H1 (cell line): ENCODE measurements at regions not wholly inside any gene's neighbourhood (a gene's known extent, or its start where the extent isn't known, plus 50 kb on each side); places are given as distances from the start of the nearest gene placed in this dataset.

Experiments used
- CTCF ChIA-PET: fragments of 300-600 bp; sonication (Branson Sonifier 250); formaldehyde crosslinking; loops from one replicate; lab custom pipeline; 2021; ENCODE audit not compliant: partially characterized antibody; lab: Charles Lee
- POLR2A ChIA-PET: fragments of 300-600 bp; sonication (Branson Sonifier 250); formaldehyde crosslinking; loops from one replicate; lab custom pipeline; 2021; ENCODE audit warnings: inconsistent platforms; ENCODE audit not compliant: partially characterized antibody; lab: Charles Lee
- DNase-seq, 2 experiments: peaks; one replicate each; pipeline versions ENCODE4 v3.0.0 to v3.0.0-alpha.2; 2010 to 2022; ENCODE audit warnings: low spot score in 2 of 2, low read depth in 1 of 2, mixed read lengths in 1 of 2
- FAIRE-seq: peaks from 2 replicates; lab custom pipeline; 2011; peaks lifted over from hg19 to GRCh38; lab: Jason Lieb, UNC
- H2AFZ ChIP-seq: 2 replicates; pipeline ENCODE4 v1.8.1; 2012; ENCODE audit warnings: low read length, inconsistent platforms
- H2AK5ac ChIP-seq: 2 replicates; pipeline ENCODE4 v1.6.1; 2013; ENCODE audit warnings: low read depth, low read length
- H2BK120ac ChIP-seq: replicated peaks from 2 replicates; pipeline ENCODE3; 2013; ENCODE audit warnings: low read depth, low read length, inconsistent platforms
- H2BK12ac ChIP-seq: 2 replicates; pipeline ENCODE4 v1.6.1; 2013; ENCODE audit warnings: low read depth, low read length
- H2BK15ac ChIP-seq: 2 replicates; pipeline ENCODE4 v1.6.1; 2013; ENCODE audit warnings: low read length
- H2BK20ac ChIP-seq: 2 replicates; pipeline ENCODE4 v1.6.1; 2013; ENCODE audit warnings: low read length
- H2BK5ac ChIP-seq: 2 replicates; pipeline ENCODE4 v1.6.1; 2013; ENCODE audit warnings: low read depth, low read length
- H3K14ac ChIP-seq: 2 replicates; pipeline ENCODE4 v1.6.1; 2013; ENCODE audit warnings: inconsistent platforms; ENCODE audit not compliant: insufficient read length
- H3K18ac ChIP-seq: 2 replicates; pipeline ENCODE4 v1.6.1; 2013; ENCODE audit warnings: low read length; ENCODE audit errors: extremely low read depth
- H3K23ac ChIP-seq: 2 replicates; pipeline ENCODE4 v1.6.1; 2013; ENCODE audit warnings: inconsistent platforms; ENCODE audit not compliant: insufficient read length
- H3K23me2 ChIP-seq: 2 replicates; pipeline ENCODE4 v1.6.1; 2013; ENCODE audit warnings: low read depth, low read length
- H3K27ac ChIP-seq: 2 replicates; pipeline ENCODE4 v1.6.1; 2011; ENCODE audit warnings: low read depth, low read length, inconsistent platforms
- H3K27me3 ChIP-seq, 4 experiments: replicated peaks in 1 of 4; 1 replicate in 1 of 4; 2 replicates in 3 of 4; pipeline versions ENCODE4 v1.6.1 to v1.8.1; 2011 to 2013; ENCODE audit warnings: low read length in 3 of 4, mild to moderate bottlenecking in 3 of 4, inconsistent platforms in 2 of 4, mixed read lengths in 2 of 4, moderate library complexity in 1 of 4; ENCODE audit not compliant: control insufficient read depth in 3 of 4, insufficient read depth in 3 of 4; ENCODE audit errors: extremely low read depth in 1 of 4
- H3K36me3 ChIP-seq, 4 experiments: 2 replicates each; pipeline versions ENCODE4 v1.6.1 to v1.8.1; 2011 to 2013; ENCODE audit warnings: mild to moderate bottlenecking in 4 of 4, low read length in 3 of 4, moderate library complexity in 2 of 4, control low read depth in 1 of 4, inconsistent platforms in 1 of 4; ENCODE audit not compliant: insufficient read depth in 4 of 4, control insufficient read depth in 2 of 4
- H3K4ac ChIP-seq: replicated peaks from 2 replicates; pipeline ENCODE3; 2013; ENCODE audit warnings: low read length, low read depth, mixed read lengths, inconsistent platforms; ENCODE audit not compliant: insufficient read length
- H3K4me1 ChIP-seq, 4 experiments: replicated peaks in 1 of 4; 1 replicate in 1 of 4; 2 replicates in 3 of 4; pipeline versions ENCODE4 v1.6.1 to v1.8.1; 2011 to 2013; ENCODE audit warnings: low read length in 3 of 4, inconsistent platforms in 2 of 4, mixed read lengths in 1 of 4; ENCODE audit not compliant: insufficient read depth in 4 of 4, control insufficient read depth in 3 of 4
- H3K4me2 ChIP-seq, 2 experiments: 2 replicates each; pipeline versions ENCODE4 v1.6.1 to v1.8.1; 2011 to 2013; ENCODE audit warnings: low read depth in 2 of 2, low read length in 2 of 2, control low read depth in 1 of 2, inconsistent platforms in 1 of 2, mild to moderate bottlenecking in 1 of 2; ENCODE audit not compliant: insufficient read depth in 1 of 2
- H3K4me3 ChIP-seq, 4 experiments: fragments of 200-600, 300-600 bp in 1 of 4; sonication (generic), shearing (Covaris generic), sonication (Bioruptor Twin) in 1 of 4; 2 replicates each; pipeline versions ENCODE4 v1.5.1 to v1.8.1; 2011 to 2016; ENCODE audit warnings: low read length in 4 of 4, low read depth in 3 of 4, control low read depth in 2 of 4, inconsistent platforms in 2 of 4, mild to moderate bottlenecking in 2 of 4, mixed read lengths in 1 of 4, moderate library complexity in 1 of 4; ENCODE audit not compliant: insufficient read depth in 2 of 4; ENCODE audit errors: extremely low read depth in 1 of 4
- H3K56ac ChIP-seq: replicated peaks from 2 replicates; pipeline ENCODE3; 2013; ENCODE audit warnings: low read depth, mild to moderate bottlenecking, mixed read lengths, low read length, inconsistent platforms; ENCODE audit not compliant: insufficient read length
- H3K79me1 ChIP-seq: 2 replicates; pipeline ENCODE4 v1.6.1; 2013; ENCODE audit warnings: low read depth, low read length, control low read depth
- H3K79me2 ChIP-seq, 2 experiments: 2 replicates each; pipeline versions ENCODE4 v1.6.1 to v1.8.1; 2012 to 2013; ENCODE audit warnings: low read length in 2 of 2, mild to moderate bottlenecking in 2 of 2, inconsistent platforms in 1 of 2; ENCODE audit not compliant: insufficient read depth in 2 of 2, control insufficient read depth in 1 of 2
- H3K9ac ChIP-seq, 4 experiments: replicated peaks in 1 of 4; 1 replicate in 1 of 4; 2 replicates in 3 of 4; pipeline versions ENCODE4 v1.6.1 to v1.8.1; 2011 to 2013; ENCODE audit warnings: low read depth in 3 of 4, low read length in 3 of 4, control low read depth in 2 of 4, mild to moderate bottlenecking in 2 of 4, moderate library complexity in 2 of 4, inconsistent platforms in 1 of 4; ENCODE audit errors: extremely low read depth in 1 of 4
- H3K9me3 ChIP-seq, 2 experiments: 2 replicates each; pipeline versions ENCODE4 v1.6.1 to v1.8.1; 2012 to 2013; ENCODE audit warnings: mild to moderate bottlenecking in 2 of 2, moderate library complexity in 2 of 2, control low read depth in 1 of 2, inconsistent platforms in 1 of 2, low read depth in 1 of 2, low read length in 1 of 2, mixed read lengths in 1 of 2; ENCODE audit not compliant: insufficient read depth in 2 of 2
- H4K20me1 ChIP-seq, 2 experiments: replicated peaks in 1 of 2; 2 replicates each; pipeline versions ENCODE3 to v1.8.1; 2011 to 2013; ENCODE audit warnings: inconsistent platforms in 2 of 2, low read length in 2 of 2, mild to moderate bottlenecking in 1 of 2; ENCODE audit not compliant: insufficient read depth in 2 of 2, control insufficient read depth in 1 of 2
- H4K5ac ChIP-seq: 2 replicates; pipeline ENCODE4 v1.6.1; 2013; ENCODE audit warnings: low read length, low read depth, mixed read lengths, inconsistent platforms; ENCODE audit not compliant: insufficient read length
- H4K8ac ChIP-seq: 2 replicates; pipeline ENCODE4 v1.8.0; 2013; ENCODE audit warnings: mild to moderate bottlenecking, moderate library complexity, low read length, inconsistent platforms; ENCODE audit not compliant: insufficient read depth; ENCODE audit errors: extremely low read depth
- H4K91ac ChIP-seq: replicated peaks from 2 replicates; pipeline ENCODE3; 2013; ENCODE audit warnings: low read length, mixed read lengths, inconsistent platforms; ENCODE audit not compliant: insufficient read length
- HDAC2 ChIP-seq, 2 experiments: fragments of 300-600 bp in 1 of 2; sonication (generic) in 1 of 2; IDR thresholded peaks; 2 replicates each; pipeline ENCODE4 v1.6.1; 2011 to 2012; ENCODE audit warnings: low read depth in 2 of 2, low read length in 2 of 2, mild to moderate bottlenecking in 2 of 2, moderate library complexity in 2 of 2, borderline replicate concordance in 1 of 2, inconsistent platforms in 1 of 2
- KDM1A ChIP-seq: fragments of 200-600, 300-600 bp; sonication (generic); IDR thresholded peaks from 2 replicates; pipeline ENCODE4 v1.7.1; 2016; ENCODE audit warnings: mild to moderate bottlenecking, low read length, borderline replicate concordance
- KDM4A ChIP-seq: IDR thresholded peaks from one replicate; pipeline ENCODE4 v1.7.1; 2012; ENCODE audit warnings: low read depth, mild to moderate bottlenecking, moderate library complexity, low read length, inconsistent platforms; ENCODE audit not compliant: severe bottlenecking
- RFX5 ChIP-seq: IDR thresholded peaks from 2 replicates; pipeline ENCODE4 v1.6.1; 2011; ENCODE audit warnings: low read depth, low read length, improper control_type of control experiment, borderline replicate concordance
- WGBS, 2 experiments: shearing (Covaris generic) in 1 of 2; methylation state at CpG; one replicate each; pipeline versions ENCODE4 v1.1.6 to v1.1.7; 2013 to 2015; ENCODE audit warnings: low lambda C conversion rate in 2 of 2, mixed read lengths in 2 of 2, inconsistent platforms in 1 of 2, low coverage in 1 of 2, missing lambda C conversion rate in 1 of 2; ENCODE audit not compliant: insufficient replicate concordance in 2 of 2, insufficient coverage in 1 of 2, insufficient read length in 1 of 2; ENCODE audit errors: extremely low coverage in 1 of 2, missing lambda C conversion rate in 1 of 2; 5-methylcytosine and 5-hydroxymethylcytosine counted together

DNA sequence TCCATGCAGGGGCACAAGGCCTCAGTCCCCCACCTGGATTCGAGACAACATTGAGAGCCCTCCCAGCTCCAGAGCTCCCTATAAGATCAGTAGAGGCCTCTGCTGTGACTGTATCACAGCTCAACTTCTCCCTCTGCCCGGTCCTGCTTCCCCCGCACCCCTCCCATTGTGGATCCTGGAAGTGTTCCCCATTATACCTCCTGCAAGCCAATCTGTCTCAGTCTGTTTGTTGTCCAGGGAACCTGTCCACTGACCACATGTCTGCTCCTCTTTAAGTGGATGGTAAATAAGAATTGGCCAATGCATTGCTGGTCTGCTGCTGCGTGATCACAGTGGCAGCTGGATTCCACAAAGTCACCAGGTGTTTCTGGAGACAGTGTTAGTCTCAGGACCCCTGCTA lies 259.7 kb upstream of the HABP2 start:
- Histone ChIP-seq H4K5ac (no peak overlapping the region), H3K23ac (no peak overlapping the region), H3K9ac (no peak overlapping the region), H3K9me3 (no peaks in the 10 kb centered on the region), H3K4me1 (no peaks in the 10 kb centered on the region), H3K56ac (no peak overlapping the region), H2BK5ac (no peak overlapping the region), H3K18ac (no peak overlapping the region), H3K14ac (no peak overlapping the region), H4K8ac (no peak overlapping the region), H2AFZ (no peak overlapping the region), H3K79me2 (no peaks in the 10 kb centered on the region), H3K4me3 (no peak overlapping the region), H3K27me3 (no peaks in the 10 kb centered on the region), H3K4ac (no peak overlapping the region), H3K36me3 (no peaks in the 10 kb centered on the region), H3K27ac (no peak overlapping the region), H4K91ac (no peak overlapping the region), H3K79me1 (no peaks in the 10 kb centered on the region), H3K23me2 (no peaks in the 10 kb centered on the region), H2AK5ac (no peak overlapping the region), H4K20me1 (no peaks in the 10 kb centered on the region), H3K4me2 (no peak overlapping the region), H2BK15ac (no peak overlapping the region), H2BK12ac (no peak overlapping the region), H2BK120ac (no peak overlapping the region), H2BK20ac (no peak overlapping the region)
- WGBS, 2 experiments: 93% methylated on average over 4 of the region's 4 CpGs; no CpG with 5 or more reads in 1 of the 2 experiments
- DNase-seq (no peak), FAIRE-seq (no peak)
- no peak for TF ChIP-seq KDM1A
- TF ChIP-seq KDM4A: no peak
- TF ChIP-seq RFX5: no peak
- no peak for TF ChIP-seq HDAC2 (IDR thresholded peaks at IDR 0.05; ENCODE audit: borderline replicate concordance in 1 of 2, low read depth in 2 of 2, low read length in 2 of 2)
- ChIA-PET CTCF (interaction anchor here (1.3 to 2.4 kb wide), 3 partner anchors 8 to 28 kb away, joined by 4 to 9 read pairs (median 4); no protein-coding TSS in a partner anchor), POLR2A (no interaction called here)
